ENCODE measurements at regions not wholly inside any gene's neighbourhood (a gene's known extent, or its start where the extent isn't known, plus 50 kb on each side); places are given as distances from the start of the nearest gene placed in this dataset.

DNA sequence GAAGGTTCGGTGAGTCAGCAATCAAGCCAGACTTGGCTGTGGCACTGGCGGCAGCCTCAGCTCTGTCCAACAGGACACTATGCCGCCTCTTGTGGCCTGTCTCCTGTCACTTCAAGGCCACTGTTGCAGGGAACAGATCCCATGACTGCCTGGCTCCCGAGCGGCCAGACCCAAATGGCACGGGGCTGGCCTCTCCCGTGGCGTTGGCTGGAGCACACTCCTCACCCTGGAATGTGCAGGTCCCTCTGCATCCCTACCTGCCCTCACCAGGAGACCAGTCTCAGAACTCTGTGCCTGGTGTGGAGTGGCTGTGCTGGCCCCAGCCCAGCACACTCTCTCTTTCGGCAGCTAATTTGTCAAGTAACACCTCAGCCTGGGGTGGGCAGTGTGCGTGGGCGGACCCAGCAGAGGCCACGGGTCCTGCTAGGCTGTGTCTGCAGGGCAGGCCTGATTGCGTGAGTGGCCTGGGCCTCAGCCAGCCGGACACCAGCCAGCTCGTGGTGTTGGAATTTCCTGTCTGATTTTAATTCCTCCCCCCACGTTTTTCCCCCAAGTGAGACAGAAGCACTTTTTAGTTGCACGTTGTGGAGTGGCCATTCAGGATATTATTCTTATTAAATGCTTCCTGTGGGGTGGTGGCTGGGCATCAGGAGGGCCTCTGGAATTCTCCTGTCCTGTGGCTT lies 179.3 kb downstream of the GLI2 start:
- Histone ChIP-seq H3K27ac (peak overlapping the region in 1 of 2 donors; percentile 83), H3K36me3 (no peaks in the 10 kb centered on the region), H3K9me3 (no peaks in the 10 kb centered on the region), H3K4me3 (no peak overlapping the region), H3K4me1 (peaks cover 14 to 18% of the 10 kb centered on the region in 2 donors), H3K27me3 (no peaks in the 10 kb centered on the region)
- intact Hi-C loops (cut with DNase I; ENCODE audit: low total_unique reads): no loop called here
- TF ChIP-seq POLR2A (IDR thresholded peaks at IDR 0.05) (no peak), CTCF (IDR thresholded peaks at IDR 0.05) (no peak)
- DNase-seq: peak; percentile 80 to 91

GRCh38 chr2:120915670-120916069 lies 180.0 kb downstream of the GLI2 start:
- peaks cover 14 to 18% of the 10 kb centered on the region in 2 donors for H3K4me1 ChIP-seq
- H3K27ac ChIP-seq: peak overlapping the region in 1 of 2 donors; percentile 42
- TF ChIP-seq CTCF (IDR thresholded peaks at IDR 0.05) (no peak), POLR2A (IDR thresholded peaks at IDR 0.05) (no peak)
- H3K9me3 ChIP-seq: no peaks in the 10 kb centered on the region
- no peaks in the 10 kb centered on the region for H3K36me3 ChIP-seq
- H3K4me3 ChIP-seq: no peak overlapping the region
- DNase-seq: no peak
- H3K27me3 ChIP-seq: no peaks in the 10 kb centered on the region
- intact Hi-C loops (cut with DNase I; ENCODE audit: low total_unique reads): no loop called here

- Histone ChIP-seq H3K4me1 (peaks cover 14 to 18% of the 10 kb centered on the region in 2 donors), H3K27me3 (no peaks in the 10 kb centered on the region), H3K4me3 (no peak overlapping the region), H3K27ac (no peak overlapping the region), H3K9me3 (no peaks in the 10 kb centered on the region), H3K36me3 (no peaks in the 10 kb centered on the region)
- intact Hi-C loops (cut with DNase I; ENCODE audit: low total_unique reads): no loop called here
- TF ChIP-seq POLR2A (IDR thresholded peaks at IDR 0.05) (no peak), CTCF (IDR thresholded peaks at IDR 0.05) (no peak)
- DNase-seq: no peak
Measured at GRCh38 chr2:120916446-120916845, 180.8 kb downstream of the GLI2 start.

- no peak for TF ChIP-seq POLR2A (IDR thresholded peaks at IDR 0.05)
- TF ChIP-seq CTCF (IDR thresholded peaks at IDR 0.05): no peak
- H3K4me1 ChIP-seq: peaks cover 10 to 18% of the 10 kb centered on the region in 2 donors
- no peaks in the 10 kb centered on the region for H3K36me3 ChIP-seq
- no peaks in the 10 kb centered on the region for H3K9me3 ChIP-seq
- no peak overlapping the region for H3K4me3 ChIP-seq
- no peak for DNase-seq
- H3K27me3 ChIP-seq: no peaks in the 10 kb centered on the region
- intact Hi-C loops (cut with DNase I; ENCODE audit: low total_unique reads): no loop called here
- no peak overlapping the region for H3K27ac ChIP-seq
Measured at GRCh38 chr2:120917886-120918285, 182.2 kb downstream of the GLI2 start.

DNA sequence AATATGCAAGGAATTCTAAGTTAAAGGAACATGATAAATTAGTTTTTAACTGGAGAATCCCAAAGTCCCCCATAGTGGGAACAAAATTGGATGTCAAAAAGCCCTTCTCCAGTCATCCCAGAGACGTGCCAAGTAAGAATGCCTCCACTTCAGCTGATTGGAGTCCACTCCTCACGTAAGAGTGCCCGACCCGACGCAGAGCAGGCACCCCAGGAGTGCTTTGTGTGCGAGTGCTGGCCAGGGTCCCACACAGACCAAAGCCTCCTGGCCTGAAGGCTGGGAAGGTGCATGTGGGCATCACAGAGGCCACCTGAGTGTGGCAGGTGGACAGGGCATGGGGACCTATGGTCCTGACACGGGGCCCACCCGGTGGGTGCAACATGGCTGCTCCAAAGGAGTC lies 183.5 kb downstream of the GLI2 start:
- TF ChIP-seq CTCF (IDR thresholded peaks at IDR 0.05): no peak
- no peak for TF ChIP-seq POLR2A (IDR thresholded peaks at IDR 0.05)
- Histone ChIP-seq H3K4me1 (peaks cover 10 to 16% of the 10 kb centered on the region in 2 donors), H3K27me3 (no peaks in the 10 kb centered on the region), H3K9me3 (no peaks in the 10 kb centered on the region), H3K36me3 (no peaks in the 10 kb centered on the region), H3K4me3 (no peak overlapping the region), H3K27ac (no peak overlapping the region)
- intact Hi-C loops (cut with DNase I; ENCODE audit: low total_unique reads): no loop called here
- no peak for DNase-seq
